PC-3 (cell line): ENCODE measurements at regions not wholly inside any gene's neighbourhood (a gene's known extent, or its start where the extent isn't known, plus 50 kb on each side); places are given as distances from the start of the nearest gene placed in this dataset.

Source experiments
- ATAC-seq: fragments of 200-7000 bp; cut with Tn5 transposase; 2 replicates; pipeline ENCODE4 v1.9.1; 2020; ENCODE audit warnings: mild to moderate bottlenecking, moderate library complexity
- BruUV-seq: library from RNA; stranded (reverse); fragments of 400-500 nt; replicated peaks from 2 replicates; lab custom pipeline; 2021; lab: Mats Ljungman, UMichigan
- CTCF ChIA-PET: fragments of 300-600 bp; sonication (Branson Sonifier 250); formaldehyde crosslinking; loops from one replicate; lab custom pipeline; 2022; ENCODE audit warnings: antibody characterized with exemption; lab: Charles Lee
- POLR2A ChIA-PET: fragments of 300-600 bp; sonication (Branson Sonifier 250); formaldehyde crosslinking; loops from one replicate; lab custom pipeline; 2022; ENCODE audit warnings: antibody characterized with exemption; ENCODE audit not compliant: unreplicated experiment; lab: Charles Lee
- DNase-seq: peaks from one replicate; pipeline ENCODE4 v3.0.0-alpha.2; 2015
- H2AFZ ChIP-seq: fragments of 300-600 bp; sonication (generic); 2 replicates; pipeline ENCODE4 v1.6.0; 2016; ENCODE audit warnings: antibody characterized with exemption, low read length
- H3F3A ChIP-seq: fragments of 300-600 bp; sonication (generic); one replicate; pipeline ENCODE4 v1.6.0; 2017; ENCODE audit warnings: antibody characterized with exemption, low read length, control low read depth, mild to moderate bottlenecking; ENCODE audit not compliant: unreplicated experiment
- H3K27ac ChIP-seq: fragments of 300-600 bp; sonication (generic); 2 replicates; pipeline ENCODE4 v1.5.1; 2016; ENCODE audit warnings: mild to moderate bottlenecking, low read length
- H3K27me3 ChIP-seq: fragments of 300-600 bp; sonication (generic); 2 replicates; pipeline ENCODE4 v1.6.1; 2016; ENCODE audit warnings: low read length, mixed read lengths
- H3K36me3 ChIP-seq: fragments of 300-600 bp; sonication (generic); 2 replicates; pipeline ENCODE4 v1.6.1; 2016; ENCODE audit warnings: low read depth, mixed run types, low read length, mixed read lengths
- H3K4me1 ChIP-seq: fragments of 300-600 bp; sonication (generic); 2 replicates; pipeline ENCODE4 v1.5.1; 2016; ENCODE audit warnings: low read length; ENCODE audit not compliant: insufficient read depth
- H3K4me2 ChIP-seq: fragments of 300-600 bp; sonication (generic); 2 replicates; pipeline ENCODE4 v1.6.0; 2016; ENCODE audit warnings: low read length
- H3K4me3 ChIP-seq: fragments of 300-600 bp; sonication (generic); 2 replicates; pipeline ENCODE4 v1.5.1; 2016; ENCODE audit warnings: mild to moderate bottlenecking, low read length, mixed read lengths
- H3K79me2 ChIP-seq: fragments of 300-600 bp; sonication (generic); 2 replicates; pipeline ENCODE4 v1.6.1; 2017; ENCODE audit warnings: low read length, mixed read lengths
- H3K9ac ChIP-seq: fragments of 300-600 bp; sonication (generic); 2 replicates; pipeline ENCODE4 v1.6.0; 2016; ENCODE audit warnings: mild to moderate bottlenecking, low read length
- H3K9me2 ChIP-seq: fragments of 300-600 bp; sonication (generic); replicated peaks from 2 replicates; pipeline ENCODE4 v1.6.1; 2016; ENCODE audit warnings: mixed run types, low read length, mixed read lengths
- H3K9me3 ChIP-seq: fragments of 300-600 bp; sonication (generic); 2 replicates; pipeline ENCODE4 v1.6.1; 2016; ENCODE audit warnings: low read length, mixed read lengths
- H4K20me1 ChIP-seq: fragments of 300-600 bp; sonication (generic); 2 replicates; pipeline ENCODE4 v1.6.1; 2016; ENCODE audit warnings: low read length, mixed read lengths
- CTCF ChIP-seq: fragments of 300-600 bp; sonication (generic); conservative IDR thresholded peaks from 2 replicates; pipeline ENCODE4 v1.5.1; 2017; ENCODE audit warnings: antibody characterized with exemption, low read depth, mild to moderate bottlenecking, low read length
- EZH2 ChIP-seq: fragments of 300-600 bp; sonication (generic); IDR thresholded peaks from one replicate; pipeline ENCODE4 v1.6.1; 2017; ENCODE audit warnings: antibody characterized with exemption, mild to moderate bottlenecking, low read length; ENCODE audit not compliant: unreplicated experiment
- EZH2phosphoT487 ChIP-seq: fragments of 300-600 bp; sonication (generic); IDR thresholded peaks from 2 replicates; pipeline ENCODE4 v1.6.1; 2018; ENCODE audit warnings: mild to moderate bottlenecking, antibody characterized with exemption, low read length, borderline replicate concordance
- intact Hi-C: fragments of 100-400 bp; cut with micrococcal nuclease; formaldehyde crosslinking; loops from 2 replicates; pipeline ENCODE4 v1.9.0; 2023

- no peaks in the 10 kb centered on the region for H3K4me1 ChIP-seq
- H3K36me3 ChIP-seq: no peaks in the 10 kb centered on the region
- intact Hi-C loops: no loop called here
- H3K4me2 ChIP-seq: no peak overlapping the region
- no peaks in the 10 kb centered on the region for H3F3A ChIP-seq
- no peaks in the 10 kb centered on the region for H3K79me2 ChIP-seq
- ChIA-PET POLR2A (no interaction called here), CTCF (no interaction called here)
- H3K9me3 ChIP-seq: no peaks in the 10 kb centered on the region
- no TSS peak for BruUV-seq
- DNase-seq (no peak), ATAC-seq (no peak)
- no peaks in the 10 kb centered on the region for H3K9me2 ChIP-seq
- peaks cover 9% of the 10 kb centered on the region; the same call in 1 of the 2 replicates for H3K27me3 ChIP-seq
- H3K9ac ChIP-seq: no peak overlapping the region
- TF ChIP-seq CTCF (no peak), EZH2phosphoT487 (no peak), EZH2 (no peak)
- no peaks in the 10 kb centered on the region for H4K20me1 ChIP-seq
- H2AFZ ChIP-seq: no peak overlapping the region
- H3K27ac ChIP-seq: no peak overlapping the region
- no peak overlapping the region for H3K4me3 ChIP-seq
Measured at GRCh38 chr10:112054516-112054915, 129.0 kb downstream of the GPAM start.

- BruUV-seq: no TSS peak
- H3K9me3 ChIP-seq: no peaks in the 10 kb centered on the region
- H3K4me3 ChIP-seq: no peak overlapping the region
- H3K4me1 ChIP-seq: no peaks in the 10 kb centered on the region
- ATAC-seq (no peak), DNase-seq (no peak)
- ChIA-PET CTCF (no interaction called here), POLR2A (no interaction called here)
- no peaks in the 10 kb centered on the region for H3K79me2 ChIP-seq
- no peaks in the 10 kb centered on the region for H3K9me2 ChIP-seq
- H3K9ac ChIP-seq: no peak overlapping the region
- no peak overlapping the region for H2AFZ ChIP-seq
- intact Hi-C loops: no loop called here
- no peak overlapping the region for H3K4me2 ChIP-seq
- no peak for TF ChIP-seq EZH2
- TF ChIP-seq EZH2phosphoT487: no peak
- no peak for TF ChIP-seq CTCF
- H4K20me1 ChIP-seq: no peaks in the 10 kb centered on the region
- no peak overlapping the region for H3K27ac ChIP-seq
- H3K36me3 ChIP-seq: no peaks in the 10 kb centered on the region
- H3K27me3 ChIP-seq: peaks cover 8% of the 10 kb centered on the region; the same call in 1 of the 2 replicates
- no peaks in the 10 kb centered on the region for H3F3A ChIP-seq
Measured at GRCh38 chr10:112057072-112057471, 126.5 kb downstream of the GPAM start.

- no peak for ATAC-seq
- intact Hi-C loops: no loop called here
- no peaks in the 10 kb centered on the region for H3K4me1 ChIP-seq
Measured at GRCh38 chr10:112059220-112059619, 124.3 kb downstream of the GPAM start.

More at GRCh38 chr10:112059220-112059619, 124.3 kb downstream of the GPAM start:
- Histone ChIP-seq H4K20me1 (no peaks in the 10 kb centered on the region), H3K4me2 (no peak overlapping the region), H2AFZ (no peak overlapping the region), H3K36me3 (no peaks in the 10 kb centered on the region), H3K9me3 (no peaks in the 10 kb centered on the region), H3K27ac (no peak overlapping the region), H3K79me2 (no peaks in the 10 kb centered on the region), H3K9me2 (no peaks in the 10 kb centered on the region), H3F3A (no peaks in the 10 kb centered on the region), H3K9ac (no peak overlapping the region), H3K4me3 (no peak overlapping the region), H3K27me3 (0 out of 2 replicates have a peak, but pooled peaks cover 4% of the 10 kb centered on the region)
- ChIA-PET POLR2A (no interaction called here), CTCF (no interaction called here)
- no TSS peak for BruUV-seq
- no peak for TF ChIP-seq EZH2phosphoT487
- TF ChIP-seq EZH2: no peak
- TF ChIP-seq CTCF: no peak
- DNase-seq: no peak
